Mesendoderm (in vitro differentiated cells): ENCODE measurements at regions not wholly inside any gene's neighbourhood (a gene's known extent, or its start where the extent isn't known, plus 50 kb on each side); places are given as distances from the start of the nearest gene placed in this dataset.
A peak's percentile ranks its signal among the peaks of the same experiment; 100 is the strongest.

Experiments
- DNase-seq: peaks from one replicate; pipeline ENCODE4 v3.0.0; 2013
- H2AK5ac ChIP-seq: 2 replicates; pipeline ENCODE4 v1.6.1; 2013; ENCODE audit warnings: low read length, inconsistent platforms
- H2BK120ac ChIP-seq: 2 replicates; pipeline ENCODE4 v1.6.1; 2013; ENCODE audit warnings: low read depth, mild to moderate bottlenecking, low read length, moderate library complexity, mixed read lengths
- H2BK15ac ChIP-seq: replicated peaks from 2 replicates; pipeline ENCODE4 v1.6.1; 2013; ENCODE audit warnings: low read depth, mild to moderate bottlenecking, moderate library complexity
- H2BK5ac ChIP-seq: 2 replicates; pipeline ENCODE4 v1.6.1; 2013; ENCODE audit warnings: low read length, inconsistent platforms
- H3K18ac ChIP-seq: 2 replicates; pipeline ENCODE4 v1.6.1; 2013; ENCODE audit warnings: mild to moderate bottlenecking, low read length, mixed read lengths
- H3K23ac ChIP-seq: one replicate; pipeline ENCODE4 v1.6.1; 2013; ENCODE audit warnings: low read length
- H3K27ac ChIP-seq: 2 replicates; pipeline ENCODE4 v1.5.1; 2013; ENCODE audit warnings: low read depth, mild to moderate bottlenecking, inconsistent platforms, low read length, moderate library complexity
- H3K27me3 ChIP-seq: 2 replicates; pipeline ENCODE4 v1.6.1; 2013; ENCODE audit warnings: low read length, control low read depth, mild to moderate bottlenecking, inconsistent platforms; ENCODE audit not compliant: insufficient read depth, poor library complexity
- H3K36me3 ChIP-seq: 2 replicates; pipeline ENCODE4 v1.6.1; 2013; ENCODE audit warnings: low read length, inconsistent platforms; ENCODE audit not compliant: control insufficient read depth, insufficient read depth
- H3K4ac ChIP-seq: one replicate; pipeline ENCODE4 v1.6.1; 2013; ENCODE audit warnings: low read depth, mild to moderate bottlenecking, low read length, moderate library complexity
- H3K4me1 ChIP-seq: 2 replicates; pipeline ENCODE4 v1.6.1; 2013; ENCODE audit warnings: low read depth, low read length, inconsistent platforms; ENCODE audit not compliant: control insufficient read depth
- H3K4me2 ChIP-seq: 2 replicates; pipeline ENCODE4 v1.6.1; 2013; ENCODE audit warnings: low read length
- H3K4me3 ChIP-seq: 2 replicates; pipeline ENCODE4 v1.5.1; 2013; ENCODE audit warnings: mild to moderate bottlenecking, low read length
- H3K56ac ChIP-seq: one replicate; pipeline ENCODE4 v1.6.1; 2013; ENCODE audit warnings: low read length
- H3K79me1 ChIP-seq: 2 replicates; pipeline ENCODE4 v1.6.1; 2013; ENCODE audit warnings: low read length, inconsistent platforms
- H3K79me2 ChIP-seq: 2 replicates; pipeline ENCODE4 v1.6.1; 2013; ENCODE audit warnings: mild to moderate bottlenecking, low read length; ENCODE audit not compliant: control insufficient read depth, insufficient read depth
- H3K9ac ChIP-seq: 2 replicates; pipeline ENCODE4 v1.6.1; 2013; ENCODE audit warnings: low read length, inconsistent platforms
- H4K5ac ChIP-seq: one replicate; pipeline ENCODE4 v1.6.1; 2013; ENCODE audit warnings: low read length
- H4K8ac ChIP-seq: one replicate; pipeline ENCODE4 v1.6.1; 2013; ENCODE audit warnings: low read depth, mild to moderate bottlenecking, control low read depth, low read length, moderate library complexity
- WGBS: extraction: QIAGEN DNeasy Blood & Tissue Kit; methylation state at CpG from one replicate; pipeline ENCODE4 v1.1.7; 2013; ENCODE audit warnings: low lambda C conversion rate, missing lambda C conversion rate; ENCODE audit not compliant: insufficient coverage; ENCODE audit errors: extremely low coverage; 5-methylcytosine and 5-hydroxymethylcytosine counted together

DNA sequence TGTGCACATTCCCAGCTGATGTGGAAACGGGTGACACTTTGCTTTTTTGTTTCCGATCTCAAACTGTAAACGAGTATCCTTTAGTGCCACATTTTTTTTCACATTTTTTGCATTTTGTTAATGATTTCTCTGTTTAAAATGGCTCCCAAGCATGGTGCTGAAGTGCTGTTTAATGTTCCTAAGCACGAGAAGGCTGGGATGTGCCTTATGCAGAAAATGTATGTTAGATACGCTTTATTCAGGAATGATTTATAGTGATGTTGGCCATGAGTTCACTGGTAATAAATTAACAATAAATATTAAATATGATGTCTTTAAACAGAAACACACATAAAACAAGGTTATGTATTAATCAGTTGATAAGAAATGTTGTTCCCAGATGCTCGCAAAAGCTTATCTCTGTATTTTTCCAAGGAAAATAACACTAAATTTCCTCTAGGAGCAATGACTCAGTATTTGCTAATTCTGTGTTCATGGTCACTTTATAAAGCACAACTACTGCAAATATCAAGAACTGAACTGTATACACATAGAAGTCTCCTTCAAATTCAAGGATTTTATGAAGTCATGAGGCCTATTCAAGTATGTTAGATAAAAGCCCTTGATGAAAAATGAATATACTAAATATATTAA lies 305.9 kb upstream of the SMIM30 start:
- H3K4ac ChIP-seq = no peak overlapping the region
- H3K9ac ChIP-seq = no peak overlapping the region
- no peak overlapping the region for H2BK120ac ChIP-seq
- no peak overlapping the region for H3K23ac ChIP-seq
- no peaks in the 10 kb centered on the region for H3K4me1 ChIP-seq
- H2BK5ac ChIP-seq = no peak overlapping the region
- H4K5ac ChIP-seq = no peak overlapping the region
- H4K8ac ChIP-seq = no peak overlapping the region
- no peak overlapping the region for H3K4me2 ChIP-seq
- no peak overlapping the region for H3K4me3 ChIP-seq
- H3K27me3 ChIP-seq = no peaks in the 10 kb centered on the region
- no peak overlapping the region for H3K18ac ChIP-seq
- H3K56ac ChIP-seq = no peak overlapping the region
- no peaks in the 10 kb centered on the region for H3K79me1 ChIP-seq
- WGBS = no CpG with 5 or more reads among the region's 6 CpGs
- H3K27ac ChIP-seq = no peak overlapping the region
- H3K79me2 ChIP-seq = no peaks in the 10 kb centered on the region
- H2BK15ac ChIP-seq = no peak overlapping the region
- no peak for DNase-seq
- no peak overlapping the region for H2AK5ac ChIP-seq
- no peaks in the 10 kb centered on the region for H3K36me3 ChIP-seq

- no peaks in the 10 kb centered on the region for H3K79me1 ChIP-seq
- no peak overlapping the region for H2BK15ac ChIP-seq
- no peaks in the 10 kb centered on the region for H3K4me1 ChIP-seq
- no peaks in the 10 kb centered on the region for H3K79me2 ChIP-seq
- H3K27me3 ChIP-seq = no peaks in the 10 kb centered on the region
- no peak overlapping the region for H2BK5ac ChIP-seq
- H3K36me3 ChIP-seq = no peaks in the 10 kb centered on the region
- no peak overlapping the region for H2BK120ac ChIP-seq
- DNase-seq = peak; percentile 93
- no peak overlapping the region for H3K18ac ChIP-seq
- no peak overlapping the region for H4K5ac ChIP-seq
- H3K4ac ChIP-seq = no peak overlapping the region
- no CpG with 5 or more reads among the region's 4 CpGs for WGBS
- no peak overlapping the region for H2AK5ac ChIP-seq
- H3K23ac ChIP-seq = no peak overlapping the region
- H4K8ac ChIP-seq = no peak overlapping the region
- H3K9ac ChIP-seq = no peak overlapping the region
- no peak overlapping the region for H3K27ac ChIP-seq
- H3K4me3 ChIP-seq = no peak overlapping the region
- no peak overlapping the region for H3K4me2 ChIP-seq
- no peak overlapping the region for H3K56ac ChIP-seq
These were observed 303.5 kb upstream of the SMIM30 start for GRCh38 chr7:113421696-113422330.

GRCh38 chr7:113414401-113415035 lies 296.2 kb upstream of the SMIM30 start:
- DNase-seq = no peak
- H3K23ac ChIP-seq = no peak overlapping the region
- no peaks in the 10 kb centered on the region for H3K27me3 ChIP-seq
- WGBS = no CpG with 5 or more reads among the region's 1 CpG
- H3K79me2 ChIP-seq = no peaks in the 10 kb centered on the region
- H3K18ac ChIP-seq = no peak overlapping the region
- no peak overlapping the region for H2BK5ac ChIP-seq
- no peak overlapping the region for H4K5ac ChIP-seq
- H3K79me1 ChIP-seq = no peaks in the 10 kb centered on the region
- no peak overlapping the region for H2AK5ac ChIP-seq
- H3K56ac ChIP-seq = no peak overlapping the region
- no peak overlapping the region for H3K27ac ChIP-seq
- H3K4me3 ChIP-seq = no peak overlapping the region
- H3K4me1 ChIP-seq = no peaks in the 10 kb centered on the region
- no peak overlapping the region for H3K9ac ChIP-seq
- no peak overlapping the region for H3K4ac ChIP-seq
- no peak overlapping the region for H2BK15ac ChIP-seq
- H2BK120ac ChIP-seq = no peak overlapping the region
- no peaks in the 10 kb centered on the region for H3K36me3 ChIP-seq
- no peak overlapping the region for H4K8ac ChIP-seq
- H3K4me2 ChIP-seq = no peak overlapping the region

GRCh38 chr7:113412410-113412809 lies 294.1 kb upstream of the SMIM30 start:
- Histone ChIP-seq H3K4me1 (no peaks in the 10 kb centered on the region), H3K18ac (no peak overlapping the region), H3K79me1 (no peaks in the 10 kb centered on the region), H3K36me3 (no peaks in the 10 kb centered on the region), H3K4me2 (no peak overlapping the region), H2BK15ac (no peak overlapping the region), H3K27ac (no peak overlapping the region), H2AK5ac (no peak overlapping the region), H3K4me3 (no peak overlapping the region), H2BK5ac (no peak overlapping the region), H4K5ac (no peak overlapping the region), H3K79me2 (no peaks in the 10 kb centered on the region), H3K23ac (no peak overlapping the region), H2BK120ac (no peak overlapping the region), H3K27me3 (no peaks in the 10 kb centered on the region), H3K9ac (no peak overlapping the region), H3K4ac (no peak overlapping the region), H4K8ac (no peak overlapping the region), H3K56ac (no peak overlapping the region)
- no CpG with 5 or more reads among the region's 1 CpG for WGBS
- DNase-seq = no peak

GRCh38 chr7:113410796-113411195 lies 292.4 kb upstream of the SMIM30 start:
- Histone ChIP-seq H3K56ac (no peak overlapping the region), H3K79me1 (no peaks in the 10 kb centered on the region), H4K5ac (no peak overlapping the region), H3K4me1 (no peaks in the 10 kb centered on the region), H4K8ac (no peak overlapping the region), H3K4me2 (no peak overlapping the region), H2BK15ac (no peak overlapping the region), H3K4me3 (no peak overlapping the region), H3K23ac (no peak overlapping the region), H3K4ac (no peak overlapping the region), H3K9ac (no peak overlapping the region), H3K36me3 (no peaks in the 10 kb centered on the region), H2BK120ac (no peak overlapping the region), H2AK5ac (no peak overlapping the region), H3K27ac (no peak overlapping the region), H3K18ac (no peak overlapping the region), H3K27me3 (no peaks in the 10 kb centered on the region), H3K79me2 (no peaks in the 10 kb centered on the region), H2BK5ac (no peak overlapping the region)
- no CpG with 5 or more reads among the region's 1 CpG for WGBS
- DNase-seq = no peak
